BE2C (cell line): ENCODE measurements at regions not wholly inside any gene's neighbourhood (a gene's known extent, or its start where the extent isn't known, plus 50 kb on each side); places are given as distances from the start of the nearest gene placed in this dataset.

Experiments
- DNase-seq: peaks from one replicate; pipeline ENCODE4 v3.0.0-alpha.2; 2020
- H3K27me3 ChIP-seq: fragments of 250-450 bp; sonication (Bioruptor Pico); 2 replicates; pipeline ENCODE4 v1.5.1; 2020; ENCODE audit warnings: mild to moderate bottlenecking
- H3K36me3 ChIP-seq: fragments of 250-450 bp; sonication (Bioruptor Pico); 2 replicates; pipeline ENCODE4 v1.5.1; 2020; ENCODE audit warnings: mild to moderate bottlenecking
- H3K4me1 ChIP-seq: fragments of 250-450 bp; sonication (Bioruptor Pico); 2 replicates; pipeline ENCODE4 v1.5.1; 2020
- H3K4me3 ChIP-seq: 2 replicates; pipeline ENCODE4 v1.5.1; 2011; ENCODE audit warnings: low read depth, low read length
- H3K9me3 ChIP-seq: fragments of 250-450 bp; sonication (Bioruptor Pico); 2 replicates; pipeline ENCODE4 v1.5.1; 2020
- CTCF ChIP-seq: IDR thresholded peaks from 2 replicates; pipeline ENCODE4 v1.5.1; 2012; ENCODE audit warnings: mild to moderate bottlenecking, low read depth, low read length

- no peaks in the 10 kb centered on the region for H3K27me3 ChIP-seq
- DNase-seq = no peak
- no peak for TF ChIP-seq CTCF
- H3K36me3 ChIP-seq = no peaks in the 10 kb centered on the region
- H3K4me3 ChIP-seq = no peak overlapping the region
- H3K9me3 ChIP-seq = no peaks in the 10 kb centered on the region
- no peaks in the 10 kb centered on the region for H3K4me1 ChIP-seq
Observed at GRCh38 chr1:69291541-69291940, 276.2 kb upstream of the LRRC7 start.

DNA sequence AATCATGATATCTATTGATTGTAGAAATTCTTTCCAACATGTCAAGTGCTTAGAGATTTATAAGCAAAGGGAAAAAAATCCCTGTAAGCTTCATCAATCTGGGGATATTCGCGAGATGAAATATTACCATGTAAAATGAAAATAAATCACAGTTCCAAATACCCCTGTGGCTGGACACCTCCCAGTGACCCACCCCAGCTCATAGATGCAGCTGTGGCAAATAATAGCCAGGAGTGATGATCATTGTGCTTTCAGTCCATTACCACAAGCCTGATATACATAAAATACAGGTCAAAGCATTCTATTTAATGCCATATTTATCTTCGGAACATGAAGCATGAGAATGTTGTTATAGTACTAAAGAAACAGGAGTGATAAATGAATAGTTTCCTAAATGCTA, 274.9 kb upstream of the LRRC7 start:
- TF ChIP-seq CTCF = no peak
- DNase-seq = no peak
- Histone ChIP-seq H3K4me3 (no peak overlapping the region), H3K36me3 (no peaks in the 10 kb centered on the region), H3K9me3 (no peaks in the 10 kb centered on the region), H3K4me1 (no peaks in the 10 kb centered on the region), H3K27me3 (no peaks in the 10 kb centered on the region)

GRCh38 chr1:69294171-69294570, 273.6 kb upstream of the LRRC7 start:
- Histone ChIP-seq H3K27me3 (no peaks in the 10 kb centered on the region), H3K9me3 (no peaks in the 10 kb centered on the region), H3K36me3 (no peaks in the 10 kb centered on the region), H3K4me3 (no peak overlapping the region), H3K4me1 (no peaks in the 10 kb centered on the region)
- no peak for TF ChIP-seq CTCF
- DNase-seq = no peak

- Histone ChIP-seq H3K9me3 (no peaks in the 10 kb centered on the region), H3K4me1 (no peaks in the 10 kb centered on the region)
- TF ChIP-seq CTCF = no peak
Observed at GRCh38 chr1:69295265-69295664, 272.5 kb upstream of the LRRC7 start.

GRCh38 chr1:69305621-69306020, 262.1 kb upstream of the LRRC7 start:
- no peaks in the 10 kb centered on the region for H3K27me3 ChIP-seq
- peak; percentile 40 for DNase-seq
- no peaks in the 10 kb centered on the region for H3K4me1 ChIP-seq
- H3K36me3 ChIP-seq = no peaks in the 10 kb centered on the region
- H3K9me3 ChIP-seq = no peaks in the 10 kb centered on the region
- H3K4me3 ChIP-seq = no peak overlapping the region
- peak; percentile 41 for TF ChIP-seq CTCF

More at GRCh38 chr1:69295265-69295664, 272.5 kb upstream of the LRRC7 start:
- DNase-seq = no peak
- Histone ChIP-seq H3K27me3 (no peaks in the 10 kb centered on the region), H3K4me3 (no peak overlapping the region), H3K36me3 (no peaks in the 10 kb centered on the region)

- Histone ChIP-seq H3K27me3 (no peaks in the 10 kb centered on the region), H3K36me3 (no peaks in the 10 kb centered on the region), H3K4me1 (no peaks in the 10 kb centered on the region), H3K9me3 (no peaks in the 10 kb centered on the region), H3K4me3 (no peak overlapping the region)
- DNase-seq = no peak
- no peak for TF ChIP-seq CTCF
Observed at GRCh38 chr1:69312055-69312732, 255.5 kb upstream of the LRRC7 start.
